BJ (cell line): ENCODE measurements at regions not wholly inside any gene's neighbourhood (a gene's known extent, or its start where the extent isn't known, plus 50 kb on each side); places are given as distances from the start of the nearest gene placed in this dataset.

Source experiments
- CTCF ChIA-PET: fragments of 350-600 bp; formaldehyde crosslinking; extraction: SDS; loops from one replicate; lab custom pipeline; 2021; ENCODE audit warnings: antibody characterized with exemption, inconsistent platforms; lab: Yijun Ruan, JAX
- POLR2A ChIA-PET: fragments of 300-600 bp; sonication (Branson Sonifier 250); formaldehyde crosslinking; extraction: SDS; loops from one replicate; lab custom pipeline; 2021; ENCODE audit warnings: antibody characterized with exemption; lab: Charles Lee
- DNase-seq: peaks from one replicate; pipeline ENCODE4 v3.0.0-alpha.2; 2011; ENCODE audit warnings: low read depth
- H3K27me3 ChIP-seq: 2 replicates; pipeline ENCODE4 v1.6.0; 2011; ENCODE audit warnings: low read length; ENCODE audit not compliant: control insufficient read depth, insufficient read depth
- H3K36me3 ChIP-seq: 2 replicates; pipeline ENCODE4 v1.5.1; 2011; ENCODE audit warnings: low read length; ENCODE audit not compliant: control insufficient read depth, insufficient read depth
- H3K4me3 ChIP-seq: 2 replicates; pipeline ENCODE4 v1.5.1; 2011; ENCODE audit warnings: low read depth, mild to moderate bottlenecking, control low read depth, low read length
- TF ChIP-seq, protein P1 (sequence below): IDR thresholded peaks from 2 replicates; pipeline ENCODE4 v1.5.1; 2011; ENCODE audit warnings: low read depth, mild to moderate bottlenecking, control low read depth, inconsistent platforms, low read length, moderate library complexity; ENCODE audit not compliant: insufficient read depth

DNA sequence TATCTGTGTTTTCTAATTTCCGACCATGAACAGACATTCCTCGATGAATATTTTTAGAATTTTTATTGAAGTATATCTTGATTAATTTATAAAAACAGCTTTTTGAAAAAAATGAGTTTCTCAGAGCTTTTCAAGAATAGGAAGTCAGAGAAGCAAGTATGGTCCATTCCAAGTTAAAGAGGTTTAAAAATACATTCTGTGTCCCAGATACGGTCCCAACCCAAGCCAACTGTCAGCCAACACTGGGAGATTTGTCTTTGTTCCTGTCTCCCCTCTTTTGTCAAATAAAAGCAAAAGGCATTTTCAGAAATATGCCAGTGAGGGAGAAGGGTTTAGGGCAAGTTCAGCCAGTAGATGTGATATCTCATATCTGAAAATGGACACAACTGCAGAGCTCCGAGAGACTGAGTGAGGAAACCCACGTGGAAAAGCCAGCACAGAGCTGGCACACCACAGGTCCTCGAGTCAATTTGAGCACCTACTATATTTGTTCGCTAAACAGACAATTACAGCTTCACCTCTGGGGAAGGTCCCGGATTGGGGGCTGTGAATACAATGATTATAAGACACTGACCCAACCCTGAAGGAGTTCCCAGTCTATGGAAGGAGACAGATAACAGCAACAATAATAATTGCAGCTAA, 59.8 kb downstream of the C11orf91 start:
- CTCF ChIA-PET, result no interaction called here

DNA sequence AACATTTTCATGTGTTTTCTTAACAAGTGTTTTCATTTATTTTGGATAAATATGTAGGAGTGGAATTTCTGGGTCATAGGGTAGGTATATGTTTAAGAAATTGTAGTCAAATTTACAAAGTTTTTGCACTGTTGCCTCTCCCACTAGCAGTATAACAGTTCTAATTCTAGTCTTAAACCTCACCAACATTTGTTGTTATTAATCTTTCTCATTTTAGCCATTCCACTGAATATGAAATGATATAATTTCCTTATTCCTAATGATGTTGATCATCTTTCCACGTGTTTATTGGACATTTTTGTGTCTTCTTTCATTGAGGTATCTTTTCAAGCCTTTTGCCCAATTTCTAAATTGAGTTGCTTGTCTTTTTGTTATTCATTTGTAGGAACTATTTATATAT, 62.0 kb downstream of the C11orf91 start:
- Histone ChIP-seq H3K27me3 (no peaks in the 10 kb centered on the region), H3K4me3 (no peak overlapping the region), H3K36me3 (no peaks in the 10 kb centered on the region)
- CTCF ChIA-PET, result interaction anchor here (1.5 kb wide), 1 partner anchor 19 kb away, joined by 3 read pairs; no protein-coding TSS in a partner anchor
- DNase-seq, result no peak
- TF ChIP-seq, protein P1, sequence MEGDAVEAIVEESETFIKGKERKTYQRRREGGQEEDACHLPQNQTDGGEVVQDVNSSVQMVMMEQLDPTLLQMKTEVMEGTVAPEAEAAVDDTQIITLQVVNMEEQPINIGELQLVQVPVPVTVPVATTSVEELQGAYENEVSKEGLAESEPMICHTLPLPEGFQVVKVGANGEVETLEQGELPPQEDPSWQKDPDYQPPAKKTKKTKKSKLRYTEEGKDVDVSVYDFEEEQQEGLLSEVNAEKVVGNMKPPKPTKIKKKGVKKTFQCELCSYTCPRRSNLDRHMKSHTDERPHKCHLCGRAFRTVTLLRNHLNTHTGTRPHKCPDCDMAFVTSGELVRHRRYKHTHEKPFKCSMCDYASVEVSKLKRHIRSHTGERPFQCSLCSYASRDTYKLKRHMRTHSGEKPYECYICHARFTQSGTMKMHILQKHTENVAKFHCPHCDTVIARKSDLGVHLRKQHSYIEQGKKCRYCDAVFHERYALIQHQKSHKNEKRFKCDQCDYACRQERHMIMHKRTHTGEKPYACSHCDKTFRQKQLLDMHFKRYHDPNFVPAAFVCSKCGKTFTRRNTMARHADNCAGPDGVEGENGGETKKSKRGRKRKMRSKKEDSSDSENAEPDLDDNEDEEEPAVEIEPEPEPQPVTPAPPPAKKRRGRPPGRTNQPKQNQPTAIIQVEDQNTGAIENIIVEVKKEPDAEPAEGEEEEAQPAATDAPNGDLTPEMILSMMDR, result no peak
- POLR2A ChIA-PET, result no interaction called here

More for the DNA sequence above, 59.8 kb downstream of the C11orf91 start:
- POLR2A ChIA-PET, result no interaction called here
- TF ChIP-seq, protein P1, result no peak
- Histone ChIP-seq H3K4me3 (no peak overlapping the region), H3K27me3 (no peaks in the 10 kb centered on the region), H3K36me3 (no peaks in the 10 kb centered on the region)
- DNase-seq, result no peak

DNA sequence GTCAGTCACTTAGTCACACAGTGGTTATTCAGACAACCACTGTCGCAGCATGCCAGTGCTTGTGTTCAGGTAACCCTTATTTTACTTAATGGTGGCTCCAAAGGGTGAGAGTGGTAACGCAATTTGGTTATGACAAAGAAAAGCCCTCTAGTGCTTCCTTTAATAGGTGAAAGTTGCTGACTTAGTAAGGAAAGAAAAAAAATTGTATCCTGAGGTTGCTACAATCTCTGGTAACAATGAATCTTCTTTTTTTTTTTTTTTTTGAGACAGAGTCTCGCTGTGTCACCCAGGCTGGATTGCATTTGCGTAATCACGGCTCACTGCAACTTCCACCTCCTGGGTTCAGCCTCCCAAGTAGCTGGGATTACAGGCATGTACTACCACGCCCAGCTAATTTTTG, 64.5 kb downstream of the C11orf91 start:
- TF ChIP-seq, protein P1, result no peak
- no peak for DNase-seq
- no peaks in the 10 kb centered on the region for H3K36me3 ChIP-seq

DNA sequence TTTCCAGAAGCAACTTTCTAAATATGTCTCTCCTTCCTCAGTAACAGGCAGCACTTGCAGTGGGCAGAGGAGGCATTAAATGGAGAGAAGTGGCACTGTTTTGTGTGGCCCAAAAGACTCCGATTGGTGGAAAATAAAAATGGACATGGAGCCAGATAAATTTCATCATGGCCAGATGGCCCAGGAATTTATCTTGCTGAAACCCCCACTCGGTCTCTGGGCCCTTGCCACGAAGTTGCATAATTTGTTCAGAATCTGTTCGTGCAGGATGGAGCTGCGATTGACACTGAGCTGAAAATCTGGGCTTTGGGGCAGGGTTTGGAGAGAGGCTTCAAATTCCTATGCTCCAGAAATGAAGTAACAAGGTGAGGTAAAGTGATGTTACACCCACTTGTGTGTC, 65.5 kb downstream of the C11orf91 start:
- DNase-seq, result no peak
- Histone ChIP-seq H3K36me3 (no peaks in the 10 kb centered on the region), H3K4me3 (no peak overlapping the region), H3K27me3 (no peaks in the 10 kb centered on the region)
- ChIA-PET POLR2A (interaction anchor here (0.7 kb wide), 1 partner anchor 39 kb away, joined by 4 read pairs; no protein-coding TSS in a partner anchor), CTCF (interaction anchor here (1.0 kb wide), 1 partner anchor 89 kb away, joined by 3 read pairs; no protein-coding TSS in a partner anchor)
- TF ChIP-seq, protein P1, result no peak

More for the DNA sequence above, 64.5 kb downstream of the C11orf91 start:
- CTCF ChIA-PET, result no interaction called here
- no peak overlapping the region for H3K4me3 ChIP-seq
- no peaks in the 10 kb centered on the region for H3K27me3 ChIP-seq
- POLR2A ChIA-PET, result no interaction called here

DNA sequence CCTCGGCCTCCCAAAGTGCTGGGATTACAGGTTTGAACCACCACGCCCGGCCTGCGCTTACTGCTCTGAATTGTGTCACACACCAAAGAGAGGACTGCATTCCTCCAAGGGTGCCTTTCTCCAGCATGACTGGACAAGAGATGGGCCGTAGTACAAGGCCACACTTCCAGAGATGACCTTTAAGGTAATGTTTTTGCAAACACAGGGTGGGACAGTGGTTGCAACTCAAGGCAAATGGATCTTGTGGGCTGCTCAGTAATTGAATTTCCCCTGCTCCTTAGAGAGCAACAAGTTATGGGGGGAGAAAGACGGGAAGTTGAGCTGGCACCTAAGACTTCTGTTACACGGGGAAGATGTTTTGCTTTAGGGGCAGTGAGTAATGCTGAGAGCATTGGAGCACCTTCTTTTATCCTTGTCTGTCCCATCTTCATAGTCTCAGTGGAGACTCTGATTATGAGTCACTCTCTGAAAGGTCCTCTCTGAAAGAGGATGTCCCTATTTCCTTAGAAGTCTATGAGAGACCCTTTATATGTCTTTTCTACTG, 66.3 kb downstream of the C11orf91 start:
- Histone ChIP-seq H3K4me3 (no peak overlapping the region), H3K27me3 (no peaks in the 10 kb centered on the region), H3K36me3 (no peaks in the 10 kb centered on the region)
- TF ChIP-seq, protein P1, result no peak
- CTCF ChIA-PET, result interaction anchor here (1.0 kb wide), 1 partner anchor 15 kb away, joined by 3 read pairs; no protein-coding TSS in a partner anchor
- POLR2A ChIA-PET, result interaction anchor here (0.6 kb wide), 1 partner anchor 89 kb away, joined by 5 read pairs; no protein-coding TSS in a partner anchor
- DNase-seq, result no peak
